ENCODE measurements at regions not wholly inside any gene's neighbourhood (a gene's known extent, or its start where the extent isn't known, plus 50 kb on each side); places are given as distances from the start of the nearest gene placed in this dataset.

DNA sequence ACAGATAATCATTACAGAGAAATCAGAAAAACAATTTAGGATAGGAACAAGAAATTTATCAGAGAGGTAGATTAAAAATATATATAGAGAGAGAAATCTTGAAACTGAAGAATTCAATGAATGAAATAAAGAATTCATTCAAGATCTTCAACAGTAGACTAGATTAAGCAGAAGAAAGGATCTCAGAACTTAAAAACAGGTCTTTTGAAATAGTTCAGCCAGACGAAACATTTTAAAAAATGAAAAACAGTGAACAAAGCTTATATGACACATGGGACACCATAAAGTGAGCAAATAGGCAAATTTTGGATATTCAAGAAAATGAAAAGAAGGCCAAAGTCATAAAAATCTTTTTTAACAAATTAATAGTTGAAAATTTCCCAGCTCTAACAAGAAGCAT, 138.8 kb downstream of the CASP12 start:
- no peak for DNase-seq (ENCODE audit: extremely low spot score)
- no peak for TF ChIP-seq CTCF (IDR thresholded peaks at IDR 0.05; ENCODE audit: control extremely low read depth, extremely low read depth, low read depth, missing control alignments)
- ChIA-PET POLR2A (no interaction called here), CTCF (no interaction called here)

DNA sequence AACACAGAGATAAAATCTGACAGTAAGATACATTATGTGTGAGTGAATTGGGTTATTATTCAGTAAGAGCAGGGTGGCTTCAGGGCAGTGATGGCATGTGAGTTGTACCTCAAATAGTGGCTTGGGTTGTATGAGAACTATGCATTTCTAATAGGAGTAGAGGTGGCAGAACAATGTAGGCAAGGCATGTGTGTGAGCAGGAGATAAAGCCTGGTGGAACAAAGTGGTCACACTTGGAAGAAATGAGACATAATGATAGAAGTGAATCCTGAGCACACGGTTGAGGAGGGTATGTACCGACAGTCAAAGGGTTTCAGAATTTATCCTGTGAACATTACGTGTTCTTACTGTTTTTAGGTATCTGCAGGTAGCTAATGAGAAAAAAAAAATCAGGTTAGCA, 159.3 kb downstream of the CASP12 start:
- CTCF ChIA-PET = no interaction called here

DNA sequence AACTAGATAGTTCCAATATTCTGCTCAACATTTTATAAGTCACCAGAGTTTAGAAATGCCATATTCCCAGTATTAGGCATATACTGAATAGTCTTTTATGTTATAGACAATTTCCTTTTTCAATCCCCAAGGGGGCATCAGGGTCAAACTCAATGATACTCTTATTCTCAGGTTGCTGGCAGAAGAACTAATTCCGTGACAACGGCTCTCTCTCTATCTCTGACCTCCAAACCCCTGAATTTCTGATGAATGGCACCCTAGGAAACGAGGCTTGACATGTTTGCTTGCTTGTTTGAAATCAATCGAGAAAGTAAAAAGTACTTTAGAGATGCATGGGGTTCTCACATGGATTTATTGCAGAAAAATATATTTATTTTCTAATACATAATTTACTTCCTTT, 160.1 kb downstream of the CASP12 start:
- DNase-seq (ENCODE audit: extremely low spot score) = no peak
- no peak for TF ChIP-seq CTCF (IDR thresholded peaks at IDR 0.05; ENCODE audit: control extremely low read depth, extremely low read depth, low read depth, missing control alignments)
- POLR2A ChIA-PET = no interaction called here
- CTCF ChIA-PET = no interaction called here

More for the DNA sequence above, 159.3 kb downstream of the CASP12 start:
- POLR2A ChIA-PET = no interaction called here
- TF ChIP-seq CTCF (IDR thresholded peaks at IDR 0.05; ENCODE audit: control extremely low read depth, extremely low read depth, low read depth, missing control alignments) = no peak
- DNase-seq (ENCODE audit: extremely low spot score) = no peak

DNA sequence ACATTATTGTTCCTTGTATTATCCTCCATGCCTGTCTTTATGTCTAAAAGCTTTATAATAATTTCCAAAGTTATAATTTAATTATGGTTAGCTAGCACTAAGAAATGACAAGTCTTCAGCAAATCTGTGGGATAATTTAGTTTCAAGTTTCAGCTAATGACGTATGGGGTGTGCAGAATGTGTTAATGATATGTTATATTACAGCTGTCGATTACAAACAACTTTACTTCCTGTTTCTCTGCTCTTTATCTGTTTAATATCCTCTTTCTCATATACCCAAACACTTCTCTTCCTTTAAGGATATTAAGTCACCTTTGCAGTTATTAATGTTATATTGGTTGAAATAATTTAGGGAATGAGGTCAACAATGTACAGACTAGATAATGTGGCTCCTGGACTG, 161.8 kb downstream of the CASP12 start:
- TF ChIP-seq CTCF (IDR thresholded peaks at IDR 0.05; ENCODE audit: control extremely low read depth, extremely low read depth, low read depth, missing control alignments) = no peak
- CTCF ChIA-PET = interaction anchor here (1.1 to 1.6 kb wide), 2 partner anchors 13 to 18 kb away, joined by 3 to 4 read pairs; no protein-coding TSS in a partner anchor
- POLR2A ChIA-PET = no interaction called here
- no peak for DNase-seq (ENCODE audit: extremely low spot score)

- no peak for DNase-seq (ENCODE audit: extremely low spot score)
- CTCF ChIA-PET = interaction anchor here (1.1 kb wide), 1 partner anchor 10 kb away, joined by 3 read pairs; no protein-coding TSS in a partner anchor
- TF ChIP-seq CTCF (IDR thresholded peaks at IDR 0.05; ENCODE audit: control extremely low read depth, extremely low read depth, low read depth, missing control alignments) = no peak
- POLR2A ChIA-PET = no interaction called here
These were observed 163.3 kb downstream of the CASP12 start for GRCh38 chr11:104734998-104735397.

DNA sequence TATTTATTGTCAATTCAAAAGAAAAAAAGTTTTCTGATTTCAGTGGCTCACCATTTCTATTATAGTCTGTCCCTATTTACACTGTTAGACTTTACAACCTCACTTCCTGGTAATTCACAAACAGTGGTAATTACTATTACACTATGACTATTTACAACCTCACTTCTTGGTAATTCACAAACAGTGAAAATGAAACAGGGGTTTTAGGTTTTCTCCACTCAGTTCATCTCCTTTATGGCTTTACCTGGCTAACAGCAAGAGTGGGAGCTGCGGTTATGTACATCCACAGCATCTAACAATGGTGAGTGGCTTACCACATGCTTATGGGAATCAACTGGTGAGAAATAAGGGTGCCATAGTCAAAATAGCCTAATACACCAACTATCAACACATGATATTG, 166.4 kb downstream of the CASP12 start:
- CTCF ChIA-PET = no interaction called here
- no peak for TF ChIP-seq CTCF (IDR thresholded peaks at IDR 0.05; ENCODE audit: control extremely low read depth, extremely low read depth, low read depth, missing control alignments)
- no peak for DNase-seq (ENCODE audit: extremely low spot score)
- POLR2A ChIA-PET = no interaction called here

- POLR2A ChIA-PET = no interaction called here
These were observed 169.3 kb downstream of the CASP12 start for GRCh38 chr11:104728927-104729326.

More at GRCh38 chr11:104728927-104729326, 169.3 kb downstream of the CASP12 start:
- DNase-seq (ENCODE audit: extremely low spot score) = no peak
- no peak for TF ChIP-seq CTCF (IDR thresholded peaks at IDR 0.05; ENCODE audit: control extremely low read depth, extremely low read depth, low read depth, missing control alignments)
- CTCF ChIA-PET = no interaction called here

Measured in GM10248 (cell line).